UCSD-AML1 (cell line): ENCODE measurements at regions not wholly inside any gene's neighbourhood (a gene's known extent, or its start where the extent isn't known, plus 50 kb on each side); places are given as distances from the start of the nearest gene placed in this dataset.

ENCODE experiments used
- DNase-seq: peaks from one replicate; lab custom pipeline; 2025; ENCODE audit not compliant: unreplicated experiment; lab: John Stamatoyannopoulos, UW

DNA sequence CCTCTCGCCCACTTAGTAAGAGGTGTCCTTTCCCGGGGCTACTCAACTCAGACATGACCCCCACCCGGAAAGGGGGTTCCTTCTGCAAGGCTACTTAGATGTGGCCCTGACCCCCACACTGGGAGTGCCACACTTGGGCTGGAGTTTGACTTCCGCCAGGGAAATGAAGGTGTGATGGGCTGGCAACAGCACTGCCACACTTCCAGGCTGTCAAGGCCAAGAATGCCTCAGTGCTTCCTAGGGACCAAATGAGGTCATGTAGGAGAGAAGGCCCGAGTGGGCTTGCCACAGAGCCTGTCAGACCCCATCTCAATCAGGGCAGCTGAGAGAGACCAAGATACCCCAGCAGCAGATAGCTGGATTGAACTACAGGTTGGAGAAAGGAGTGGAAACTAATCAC is 55.5 kb downstream of the DRD1 start:
- no peak for DNase-seq

- DNase-seq = no peak
Measured at GRCh38 chr5:175387144-175387543, 56.8 kb downstream of the DRD1 start.

GRCh38 chr5:175386526-175386925 is 57.5 kb downstream of the DRD1 start:
- no peak for DNase-seq

DNA sequence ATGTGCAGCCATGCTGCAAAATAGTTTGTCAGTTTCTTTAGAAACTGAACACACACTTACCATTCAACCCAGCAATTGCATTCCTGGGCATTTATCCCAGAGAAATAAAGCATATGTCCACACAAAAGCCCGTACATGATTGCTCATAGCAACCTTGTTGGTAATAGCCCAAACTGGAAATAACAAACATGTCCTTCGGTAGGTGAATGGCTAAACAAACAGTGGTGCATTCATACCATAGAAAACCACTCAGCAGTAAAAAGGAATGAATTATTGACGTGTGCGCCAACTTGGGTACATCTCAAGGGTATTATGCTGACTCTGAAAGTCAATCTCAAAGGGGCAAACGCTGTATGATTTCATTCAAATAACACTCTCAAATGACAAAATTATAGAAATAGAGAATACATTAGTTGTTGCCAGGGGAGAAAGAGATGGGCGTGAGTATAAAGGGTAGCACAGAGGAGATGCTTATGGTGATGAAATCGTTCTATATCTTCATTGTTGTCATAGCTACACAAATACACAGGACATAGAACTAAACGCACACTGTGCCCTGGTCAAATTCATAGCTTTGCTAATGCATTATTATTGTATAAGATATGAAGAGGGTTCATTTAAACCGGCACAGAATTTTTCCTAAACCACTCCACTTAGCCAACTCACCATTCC is 58.2 kb downstream of the DRD1 start:
- no peak for DNase-seq

DNA sequence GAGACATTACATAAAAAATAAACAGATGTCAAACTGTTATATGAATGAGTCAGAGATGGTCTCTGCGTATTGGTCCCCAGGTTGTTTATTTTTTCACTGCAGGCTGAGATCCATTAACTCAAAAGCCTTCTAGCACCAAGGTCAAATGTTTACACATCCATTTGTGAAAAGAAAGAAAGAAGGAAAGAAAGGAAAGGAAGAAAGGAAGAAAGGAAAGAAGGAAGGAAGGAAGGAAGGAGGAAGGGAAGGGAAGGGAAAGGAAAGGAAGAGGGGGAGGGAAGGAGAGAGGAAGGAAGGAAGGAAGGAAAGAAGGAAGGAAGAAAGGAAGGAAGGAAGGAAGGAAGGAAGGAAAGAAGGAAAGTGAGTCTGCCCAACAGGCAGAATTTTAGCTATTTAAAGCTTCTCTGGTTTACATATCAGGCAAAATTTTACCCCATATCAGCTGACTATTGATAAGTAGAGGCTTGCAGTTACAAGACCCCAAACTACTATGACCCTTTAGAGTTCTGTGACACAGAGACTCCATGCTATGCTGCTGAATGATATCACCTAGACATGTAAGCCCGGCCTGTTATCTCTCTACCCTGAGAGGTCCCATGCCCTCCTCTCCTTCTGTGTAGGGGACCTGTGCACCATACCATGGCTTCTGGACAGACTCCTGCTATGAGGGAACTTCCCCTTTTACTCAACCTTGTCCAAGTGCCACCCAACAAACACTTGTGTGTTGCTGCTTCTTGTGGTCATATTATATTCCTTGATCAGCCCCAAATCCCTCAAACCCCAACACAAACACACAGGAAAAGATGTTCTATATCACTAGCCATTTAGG is 59.0 kb downstream of the DRD1 start:
- no peak for DNase-seq

DNA sequence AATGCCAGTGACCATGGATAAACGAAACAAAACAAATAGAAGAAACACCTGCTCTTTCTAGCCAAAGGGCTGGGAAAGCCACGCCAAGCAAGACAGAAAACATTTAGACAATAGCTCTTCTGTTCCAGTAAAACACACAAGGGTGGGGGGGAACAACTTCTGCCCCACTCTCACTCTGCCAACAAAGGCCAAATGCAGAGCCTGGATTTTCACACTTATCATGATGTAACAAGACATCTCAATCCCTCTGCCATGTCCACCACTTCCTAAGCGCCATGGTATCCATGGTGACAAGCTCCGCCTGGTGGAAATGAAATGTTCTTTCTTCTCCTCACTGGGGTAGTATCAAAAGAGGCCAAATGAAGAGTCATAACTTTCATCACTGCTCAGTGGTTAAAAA is 60.6 kb downstream of the DRD1 start:
- no peak for DNase-seq

DNA sequence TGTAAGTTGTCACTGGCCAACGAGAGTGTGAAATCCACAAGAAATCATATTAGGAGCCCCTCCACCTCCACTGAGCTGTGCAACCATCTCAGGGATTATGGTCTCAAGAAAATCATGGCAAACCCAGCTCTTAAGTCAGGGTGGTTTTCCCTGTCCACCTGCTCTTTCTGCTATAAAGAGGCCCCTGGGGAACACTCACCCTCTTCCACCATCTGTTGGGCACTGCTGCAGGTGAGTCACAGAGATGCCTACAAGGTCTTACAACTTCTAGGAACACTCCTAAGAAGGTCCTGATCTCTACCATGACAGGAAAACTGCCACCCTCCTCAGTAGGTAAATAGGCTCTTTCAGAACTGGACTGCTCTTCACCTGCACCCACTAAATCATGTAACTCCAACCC is 61.8 kb downstream of the DRD1 start:
- no peak for DNase-seq

GRCh38 chr5:175381130-175381529 is 62.9 kb downstream of the DRD1 start:
- DNase-seq = no peak

DNA sequence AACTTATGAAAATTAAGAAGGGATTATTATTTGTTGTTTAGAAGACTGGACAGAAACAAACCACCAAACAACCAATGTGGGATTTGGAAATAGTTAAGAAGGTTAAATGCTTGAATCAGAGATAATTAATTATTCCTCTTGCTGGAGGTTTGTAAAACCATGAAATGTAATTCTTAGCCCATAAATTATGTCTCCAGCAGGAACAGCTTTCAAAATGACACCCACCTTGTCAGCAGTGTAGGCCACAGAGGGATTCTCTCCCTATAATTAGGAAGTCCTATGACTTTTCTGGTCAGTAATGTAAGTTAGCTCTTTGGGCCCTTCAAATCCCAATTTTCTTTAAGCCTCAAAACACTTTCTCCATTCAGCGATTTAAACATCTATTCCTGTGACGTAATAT is 63.3 kb downstream of the DRD1 start:
- DNase-seq = no peak

- DNase-seq = no peak
Measured at GRCh38 chr5:175379867-175380266, 64.1 kb downstream of the DRD1 start.

- no peak for DNase-seq
Measured at GRCh38 chr5:175378444-175379028, 65.4 kb downstream of the DRD1 start.

- no peak for DNase-seq
Measured at GRCh38 chr5:175377816-175378215, 66.2 kb downstream of the DRD1 start.

DNA sequence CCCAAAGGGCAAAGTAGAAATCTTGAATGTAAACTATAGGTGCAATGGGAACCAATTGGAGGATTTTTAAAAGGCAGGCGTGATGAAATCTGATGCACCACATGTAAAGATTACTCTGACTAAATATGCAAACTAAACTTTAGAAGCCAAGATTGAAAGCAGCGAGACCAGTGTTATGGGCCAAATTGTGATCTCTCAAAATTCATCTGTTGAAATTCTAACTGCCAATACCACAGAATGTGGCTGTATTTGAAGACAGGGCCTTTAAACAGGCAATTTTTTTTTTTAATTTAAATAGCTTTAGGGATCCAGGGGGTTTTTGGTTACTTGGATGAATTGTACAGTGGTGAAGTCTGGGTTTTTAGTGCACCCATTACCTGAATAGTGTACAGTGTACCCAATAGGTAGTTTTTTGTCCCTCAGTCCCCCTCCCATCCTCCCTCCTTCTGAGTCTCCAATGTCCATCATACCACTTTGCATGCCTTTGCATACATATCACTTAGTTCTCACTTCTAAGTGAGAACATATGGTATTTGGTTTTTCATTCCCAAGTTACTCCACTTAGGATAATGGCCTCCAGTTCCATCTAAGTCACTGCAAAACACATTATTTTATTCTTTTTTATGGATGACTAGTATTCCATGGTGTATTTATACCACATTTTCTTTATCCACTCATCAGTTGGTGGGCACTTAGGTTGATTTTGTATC is 69.7 kb downstream of the DRD1 start:
- no peak for DNase-seq

- no peak for DNase-seq
Measured at GRCh38 chr5:175365866-175366265, 78.1 kb downstream of the DRD1 start.

GRCh38 chr5:175363300-175363699 is 80.7 kb downstream of the DRD1 start:
- no peak for DNase-seq

- no peak for DNase-seq
Measured at GRCh38 chr5:175357995-175358394, 86.0 kb downstream of the DRD1 start.

DNA sequence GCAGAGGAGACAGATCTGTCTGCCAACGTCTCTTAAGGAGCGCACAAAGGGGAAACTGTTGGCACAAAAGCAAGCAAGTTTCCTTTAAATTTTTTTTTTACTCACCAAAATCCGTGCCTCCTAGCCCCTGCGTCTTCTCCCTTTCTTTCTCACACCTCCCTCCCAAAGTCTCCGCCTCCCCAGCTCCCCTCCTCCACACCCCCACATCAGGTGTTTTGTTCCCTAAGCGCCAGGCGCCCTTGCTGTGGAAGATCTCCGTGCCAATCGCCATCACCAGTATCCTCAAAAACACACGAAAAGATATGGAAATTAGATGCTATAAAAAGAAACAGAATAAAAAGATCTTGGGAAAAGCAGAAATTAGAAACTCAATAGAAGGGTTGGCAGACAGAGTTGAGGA is 87.6 kb downstream of the DRD1 start:
- no peak for DNase-seq

DNA sequence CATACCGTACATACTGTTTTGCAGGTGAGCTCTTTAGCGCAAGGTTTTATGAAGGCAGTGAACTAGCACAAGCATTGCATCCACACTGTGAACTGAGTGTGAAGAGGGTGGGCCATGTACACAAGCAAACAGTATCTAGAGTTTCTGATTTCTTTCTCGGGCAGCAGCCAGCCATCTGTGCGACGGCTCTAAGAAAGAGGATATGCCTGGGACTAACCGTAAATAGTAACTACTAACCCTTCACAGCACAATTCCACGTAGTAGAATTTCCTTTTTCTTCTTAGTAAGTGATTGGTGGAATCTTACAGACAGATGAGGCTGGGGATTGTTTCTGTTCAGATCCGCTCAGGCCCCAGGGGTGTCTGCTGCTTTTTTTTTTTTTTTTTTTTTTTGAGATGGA is 89.0 kb downstream of the DRD1 start:
- no peak for DNase-seq

GRCh38 chr5:175353926-175354325 is 90.1 kb downstream of the DRD1 start:
- DNase-seq = no peak

DNA sequence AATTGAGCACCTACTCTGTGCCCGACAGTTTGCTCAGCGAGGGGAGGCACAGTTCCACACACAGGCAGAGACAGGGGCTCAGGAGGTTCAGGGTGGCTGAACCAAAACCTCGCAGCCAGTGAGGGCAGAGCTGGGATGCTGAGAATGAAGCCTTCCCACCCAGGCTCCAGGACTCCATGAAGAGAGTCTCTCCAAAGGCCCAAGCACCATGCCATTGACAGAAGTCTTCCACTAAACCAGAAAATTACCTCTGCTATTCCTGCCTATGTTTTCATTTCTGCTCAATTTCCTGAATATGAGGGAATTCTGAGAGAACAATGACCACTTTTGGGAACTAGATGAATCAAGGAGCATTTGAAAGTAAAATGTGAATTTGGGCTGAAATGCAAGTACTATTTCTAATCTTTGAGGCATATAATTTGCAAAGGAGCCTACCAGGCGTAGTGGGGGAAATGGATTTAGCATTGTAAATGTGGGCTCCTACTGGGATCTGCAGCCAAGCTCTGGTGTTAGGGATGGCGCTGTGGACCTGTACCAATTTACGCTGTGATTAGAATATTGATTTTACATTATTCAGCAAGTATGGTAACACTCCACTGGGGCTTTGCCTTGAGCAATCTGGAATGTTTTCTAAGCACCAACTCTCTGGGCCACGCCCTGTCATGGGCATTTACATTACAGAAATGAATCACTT is 91.9 kb downstream of the DRD1 start:
- no peak for DNase-seq

GRCh38 chr5:175351126-175351525 is 92.9 kb downstream of the DRD1 start:
- no peak for DNase-seq
